ENCODE measurements at regions not wholly inside any gene's neighbourhood (a gene's known extent, or its start where the extent isn't known, plus 50 kb on each side); places are given as distances from the start of the nearest gene placed in this dataset.
"Not testable (repeated sequence)": the region's sequence is repeated elsewhere in the genome, so short reads cannot be mapped to it uniquely, and the experiment has no call there.

DNA sequence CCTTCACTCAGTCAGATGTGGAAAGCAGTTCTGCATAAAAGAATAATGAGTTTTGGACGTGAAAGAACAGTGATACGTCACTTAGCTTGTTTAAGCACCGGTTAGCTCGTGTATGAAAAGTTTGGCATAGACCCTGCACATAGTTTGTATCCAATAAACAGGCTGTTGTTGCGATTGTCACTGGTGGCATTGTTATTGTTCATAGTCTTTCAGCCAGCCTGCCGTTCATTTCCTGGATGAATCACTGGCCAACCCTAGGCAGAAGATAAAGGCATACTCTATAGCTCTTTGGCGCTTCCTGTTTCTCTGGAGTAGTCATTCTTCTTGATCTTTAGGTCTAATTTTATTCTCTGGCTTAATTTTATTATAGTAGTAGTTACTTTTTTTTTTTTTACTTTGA lies 57.8 kb upstream of the ANKRD30A start:
- DNase-seq (ENCODE audit: low read depth), result peak; percentile 50
- H3K4me3 ChIP-seq (ENCODE audit: low read depth, low read length), result no peak overlapping the region
- TF ChIP-seq POLR2A (IDR thresholded peaks at IDR 0.05; ENCODE audit: extremely low read depth, insufficient read length), result no peak
- no peak for TF ChIP-seq MYC (IDR thresholded peaks at IDR 0.05; ENCODE audit: low read depth, low read length)
- TF ChIP-seq, protein P1, sequence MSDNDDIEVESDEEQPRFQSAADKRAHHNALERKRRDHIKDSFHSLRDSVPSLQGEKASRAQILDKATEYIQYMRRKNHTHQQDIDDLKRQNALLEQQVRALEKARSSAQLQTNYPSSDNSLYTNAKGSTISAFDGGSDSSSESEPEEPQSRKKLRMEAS (IDR thresholded peaks at IDR 0.05; ENCODE audit: low read depth, low read length), result no peak
- TF ChIP-seq CTCF (IDR thresholded peaks at IDR 0.05; ENCODE audit: low read depth, low read length), result no peak

GRCh38 chr10:37062296-37062695 lies 63.1 kb upstream of the ANKRD30A start:
- not testable (repeated sequence) for DNase-seq (ENCODE audit: low read depth); H3K4me3 ChIP-seq (ENCODE audit: low read depth, low read length)

GRCh38 chr10:37057261-37057660 lies 68.1 kb upstream of the ANKRD30A start:
- no peak overlapping the region for H3K4me3 ChIP-seq (ENCODE audit: low read depth, low read length)
- DNase-seq (ENCODE audit: low read depth), result no peak
- TF ChIP-seq POLR2A (IDR thresholded peaks at IDR 0.05; ENCODE audit: extremely low read depth, insufficient read length) (no peak), MYC (IDR thresholded peaks at IDR 0.05; ENCODE audit: low read depth, low read length) (no peak), CTCF (IDR thresholded peaks at IDR 0.05; ENCODE audit: low read depth, low read length) (no peak)
- TF ChIP-seq, protein P1 (IDR thresholded peaks at IDR 0.05; ENCODE audit: low read depth, low read length), result no peak

DNA sequence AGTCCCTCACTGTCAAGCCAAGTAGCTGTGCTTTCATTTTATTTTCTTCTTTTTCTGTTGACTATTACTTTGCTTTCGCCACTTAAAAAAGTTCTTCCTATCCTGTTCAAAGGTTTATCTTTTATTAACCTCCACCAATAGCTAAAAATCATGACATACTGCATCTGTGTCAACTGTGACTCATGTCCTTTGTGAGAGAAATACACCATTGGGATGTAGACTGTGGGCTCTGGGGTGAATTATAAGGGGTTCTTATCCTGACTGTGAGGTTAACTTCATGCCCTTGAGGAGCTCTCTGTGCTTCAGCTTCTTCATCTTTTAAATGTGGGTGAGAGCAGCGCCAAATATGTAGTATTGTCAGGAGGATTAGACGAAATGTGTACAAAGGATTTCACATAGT lies 71.9 kb upstream of the ANKRD30A start:
- TF ChIP-seq, protein P1 (IDR thresholded peaks at IDR 0.05; ENCODE audit: low read depth, low read length), result no peak
- no peak for TF ChIP-seq CTCF (IDR thresholded peaks at IDR 0.05; ENCODE audit: low read depth, low read length)
- H3K4me3 ChIP-seq (ENCODE audit: low read depth, low read length), result no peak overlapping the region
- no peak for DNase-seq (ENCODE audit: low read depth)

DNA sequence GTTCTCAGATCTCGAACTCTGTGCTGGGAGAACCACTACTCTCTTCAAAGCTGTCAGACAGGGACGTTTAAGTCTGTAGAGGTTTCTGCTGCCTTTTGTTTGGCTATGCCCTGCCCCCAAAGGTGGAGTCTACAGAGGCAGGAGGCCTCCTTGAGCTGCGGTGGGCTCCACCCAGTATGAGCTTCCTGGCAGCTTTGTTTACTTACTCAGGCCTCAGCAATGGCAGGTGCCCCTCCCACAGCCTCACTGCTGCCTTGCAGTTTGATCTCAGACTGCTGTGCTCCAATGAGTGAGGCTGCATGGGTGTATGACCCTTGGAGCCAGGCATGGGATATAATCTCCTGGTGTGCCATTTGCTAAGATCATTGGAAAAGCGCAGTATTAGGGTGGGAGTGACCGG lies 75.4 kb upstream of the ANKRD30A start:
- not testable (repeated sequence) for DNase-seq (ENCODE audit: low read depth); H3K4me3 ChIP-seq (ENCODE audit: low read depth, low read length)

- not testable (repeated sequence) for H3K4me3 ChIP-seq (ENCODE audit: low read depth, low read length); DNase-seq (ENCODE audit: low read depth)
These were observed 81.1 kb upstream of the ANKRD30A start for GRCh38 chr10:37044319-37044718.

DNA sequence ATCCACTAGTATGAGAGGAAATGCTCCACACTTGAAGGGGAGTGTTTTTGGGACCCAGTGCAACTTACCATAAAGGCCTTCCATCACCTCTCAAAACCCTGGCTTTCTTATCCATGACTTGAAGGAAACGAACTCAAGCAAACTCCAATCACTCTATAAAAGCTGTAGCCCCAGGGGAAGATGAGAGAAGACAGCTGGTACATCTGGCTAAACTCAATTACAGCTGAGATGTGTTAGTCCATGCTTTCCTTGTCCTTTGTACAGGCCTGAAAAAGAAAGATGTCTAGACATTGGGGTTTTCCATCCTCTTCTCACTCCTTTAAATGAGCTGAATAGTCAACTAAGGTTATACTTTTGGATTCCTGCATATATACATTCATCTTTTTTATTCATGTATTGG lies 89.5 kb upstream of the ANKRD30A start:
- no peak for DNase-seq (ENCODE audit: low read depth)
- no peak overlapping the region for H3K4me3 ChIP-seq (ENCODE audit: low read depth, low read length)
- TF ChIP-seq MYC (IDR thresholded peaks at IDR 0.05; ENCODE audit: low read depth, low read length), result no peak
- no peak for TF ChIP-seq CTCF (IDR thresholded peaks at IDR 0.05; ENCODE audit: low read depth, low read length)
- no peak for TF ChIP-seq POLR2A (IDR thresholded peaks at IDR 0.05; ENCODE audit: extremely low read depth, insufficient read length)
- TF ChIP-seq, protein P1 (IDR thresholded peaks at IDR 0.05; ENCODE audit: low read depth, low read length), result no peak

DNA sequence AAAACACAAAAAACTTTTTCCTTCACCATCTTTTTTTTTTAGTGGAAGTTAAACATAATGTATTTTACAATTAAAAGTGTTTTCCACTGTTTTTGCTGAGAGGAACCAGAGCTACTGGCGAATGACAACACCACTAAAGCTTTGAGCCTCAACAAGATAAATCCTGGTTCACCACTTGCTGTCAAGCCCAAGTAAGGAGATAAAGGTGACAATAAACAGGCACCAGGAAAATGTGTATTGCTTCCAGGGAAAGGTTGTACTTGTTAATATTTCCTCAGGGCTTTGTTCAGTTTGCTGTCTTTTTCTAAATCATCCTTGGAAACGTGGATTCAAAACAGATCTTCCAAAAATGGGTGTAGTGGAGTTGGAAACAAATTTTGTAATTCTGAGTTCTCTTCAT lies 109.9 kb upstream of the ANKRD30A start:
- no peak for TF ChIP-seq CTCF (IDR thresholded peaks at IDR 0.05; ENCODE audit: low read depth, low read length)
- TF ChIP-seq POLR2A (IDR thresholded peaks at IDR 0.05; ENCODE audit: extremely low read depth, insufficient read length), result no peak
- no peak for TF ChIP-seq MYC (IDR thresholded peaks at IDR 0.05; ENCODE audit: low read depth, low read length)
- no peak overlapping the region for H3K4me3 ChIP-seq (ENCODE audit: low read depth, low read length)
- no peak for DNase-seq (ENCODE audit: low read depth)
